Endothelial cell of umbilical vein (primary cell): ENCODE measurements at regions not wholly inside any gene's neighbourhood (a gene's known extent, or its start where the extent isn't known, plus 50 kb on each side); places are given as distances from the start of the nearest gene placed in this dataset.

Experiments used
- BruUV-seq: library from RNA; stranded (reverse); fragments of 400-500 nt; replicated peaks from 2 replicates; lab custom pipeline; 2021; lab: Mats Ljungman, UMichigan
- CTCF ChIA-PET: fragments of 300-600, 350-600 bp; sonication (Branson Sonifier 250); formaldehyde crosslinking; loops from one replicate; lab custom pipeline; 2021; ENCODE audit warnings: antibody characterized with exemption, inconsistent platforms; lab: Charles Lee
- POLR2A ChIA-PET: fragments of 300-600, 350-600 bp; sonication (Branson Sonifier 250); formaldehyde crosslinking; loops from one replicate; lab custom pipeline; 2021; ENCODE audit warnings: antibody characterized with exemption, inconsistent platforms; lab: Charles Lee
- DNase-seq: peaks from one replicate; pipeline ENCODE4 v3.0.0-alpha.2; 2011; ENCODE audit warnings: low read depth, low spot score
- FAIRE-seq: peaks from 2 replicates; lab custom pipeline; 2011; peaks lifted over from hg19 to GRCh38; lab: Jason Lieb, UNC
- H2AFZ ChIP-seq: 2 replicates; pipeline ENCODE4 v1.6.0; 2012; ENCODE audit warnings: low read depth, low read length, control low read depth, inconsistent platforms
- H3K27ac ChIP-seq: 2 replicates; pipeline ENCODE4 v1.5.1; 2011; ENCODE audit warnings: low read depth, mild to moderate bottlenecking, control low read depth, low read length, moderate library complexity; ENCODE audit not compliant: insufficient read depth
- H3K27me3 ChIP-seq, 2 experiments: 2 replicates each; pipeline versions ENCODE4 v1.6.0 to v1.6.1; 2011; ENCODE audit warnings: low read length in 2 of 2, mixed read lengths in 1 of 2; ENCODE audit not compliant: control insufficient read depth in 2 of 2, insufficient read depth in 2 of 2
- H3K36me3 ChIP-seq, 2 experiments: 2 replicates in 1 of 2; 3 replicates in 1 of 2; pipeline ENCODE4 v1.5.1; 2011; ENCODE audit warnings: low read length in 2 of 2, mild to moderate bottlenecking in 1 of 2, moderate library complexity in 1 of 2; ENCODE audit not compliant: control insufficient read depth in 2 of 2, insufficient read depth in 2 of 2; ENCODE audit errors: extremely low read depth in 1 of 2
- H3K4me1 ChIP-seq: 3 replicates; pipeline ENCODE4 v1.5.1; 2011; ENCODE audit warnings: mild to moderate bottlenecking, low read length; ENCODE audit not compliant: control insufficient read depth, insufficient read depth; ENCODE audit errors: extremely low read depth
- H3K4me2 ChIP-seq: 2 replicates; pipeline ENCODE4 v1.6.1; 2011; ENCODE audit warnings: low read length, control low read depth, mixed read lengths; ENCODE audit not compliant: insufficient read depth
- H3K4me3 ChIP-seq, 3 experiments: fragments of 200-600 bp in 1 of 3; sonication (generic), shearing (Covaris generic) in 1 of 3; replicated peaks in 1 of 3; 2 replicates each; pipeline ENCODE4 v1.5.1; 2011 to 2016; ENCODE audit warnings: control low read depth in 3 of 3, low read length in 3 of 3, mild to moderate bottlenecking in 2 of 3, inconsistent platforms in 1 of 3, low read depth in 1 of 3, moderate library complexity in 1 of 3; ENCODE audit not compliant: insufficient read depth in 1 of 3
- H3K79me2 ChIP-seq: 2 replicates; pipeline ENCODE4 v1.6.0; 2012; ENCODE audit warnings: low read length, inconsistent platforms; ENCODE audit not compliant: control insufficient read depth, insufficient read depth
- H3K9ac ChIP-seq: replicated peaks from 2 replicates; pipeline ENCODE3; 2011; ENCODE audit warnings: low read length, control low read depth; ENCODE audit not compliant: insufficient read depth; ENCODE audit errors: extremely low read depth
- H3K9me1 ChIP-seq: replicated peaks from 3 replicates; pipeline ENCODE4 v1.6.0; 2011; ENCODE audit warnings: mild to moderate bottlenecking, low read length; ENCODE audit not compliant: control insufficient read depth, insufficient read depth; ENCODE audit errors: extremely low read depth
- H3K9me3 ChIP-seq: replicated peaks from 2 replicates; pipeline ENCODE4 v1.5.1; 2012; ENCODE audit warnings: low read length, inconsistent platforms; ENCODE audit not compliant: control insufficient read depth, insufficient read depth
- H4K20me1 ChIP-seq: replicated peaks from 2 replicates; pipeline ENCODE3; 2011; ENCODE audit warnings: mild to moderate bottlenecking, low read length; ENCODE audit not compliant: control insufficient read depth, insufficient read depth; ENCODE audit errors: extremely low read depth
- EZH2 ChIP-seq: IDR thresholded peaks from 2 replicates; pipeline ENCODE4 v1.6.1; 2012; ENCODE audit warnings: borderline replicate concordance, low read depth, mild to moderate bottlenecking, moderate library complexity, low read length, inconsistent platforms; ENCODE audit not compliant: severe bottlenecking
- FOS ChIP-seq: IDR thresholded peaks from 2 replicates; pipeline ENCODE4 v1.6.1; 2011; ENCODE audit warnings: mild to moderate bottlenecking, low read length, moderate library complexity, borderline replicate concordance; ENCODE audit not compliant: insufficient read depth
- GATA2 ChIP-seq: IDR thresholded peaks from 2 replicates; pipeline ENCODE4 v1.7.0; 2011; ENCODE audit warnings: low read depth, mild to moderate bottlenecking, moderate library complexity, mixed read lengths, low read length; ENCODE audit not compliant: insufficient read length, insufficient read depth
- JUN ChIP-seq: IDR thresholded peaks from 2 replicates; pipeline ENCODE4 v1.6.1; 2011; ENCODE audit warnings: borderline replicate concordance, low read depth; ENCODE audit not compliant: insufficient read length, insufficient read depth
- MYC ChIP-seq: IDR thresholded peaks from one replicate; pipeline ENCODE4 v1.6.1; 2011; ENCODE audit warnings: mild to moderate bottlenecking, low read depth, low read length
- POLR2A ChIP-seq: IDR thresholded peaks from 2 replicates; pipeline ENCODE4 v1.6.1; 2012; ENCODE audit warnings: low read depth, mild to moderate bottlenecking, control low read depth, low read length
- POLR2AphosphoS5 ChIP-seq: IDR thresholded peaks from 2 replicates; pipeline ENCODE4 v1.6.1; 2012; ENCODE audit warnings: low read depth, mild to moderate bottlenecking, control low read depth, low read length, moderate library complexity; ENCODE audit not compliant: insufficient read depth
- dilution Hi-C: fragments of 300-500 bp; cut with MboI; formaldehyde crosslinking; loops from one replicate; pipeline ENCODE4 v1.15.0; 2019; ENCODE audit warnings: low sequenced_read_pairs; ENCODE audit not compliant: extremely low pct_ligation_motif_present
- intact Hi-C: fragments of 100-400 bp; cut with micrococcal nuclease; formaldehyde crosslinking; loops from one replicate; pipeline ENCODE4 v1.10.0; 2022
- TF ChIP-seq, protein P1 (sequence below), 2 donors: IDR thresholded peaks; 1 replicate in 1 of 2; 2 replicates in 1 of 2; pipeline ENCODE4 v1.5.1; 2011; ENCODE audit warnings: low read length in 2 of 2, mild to moderate bottlenecking in 2 of 2, moderate library complexity in 2 of 2, control low read depth in 1 of 2, inconsistent platforms in 1 of 2, low read depth in 1 of 2; ENCODE audit not compliant: insufficient read depth in 1 of 2; ENCODE audit errors: extremely low read depth in 1 of 2
- TF ChIP-seq, protein P2 (sequence below): IDR thresholded peaks from 2 replicates; pipeline ENCODE4 v1.6.1; 2011; ENCODE audit not compliant: insufficient read depth, insufficient read length

DNA sequence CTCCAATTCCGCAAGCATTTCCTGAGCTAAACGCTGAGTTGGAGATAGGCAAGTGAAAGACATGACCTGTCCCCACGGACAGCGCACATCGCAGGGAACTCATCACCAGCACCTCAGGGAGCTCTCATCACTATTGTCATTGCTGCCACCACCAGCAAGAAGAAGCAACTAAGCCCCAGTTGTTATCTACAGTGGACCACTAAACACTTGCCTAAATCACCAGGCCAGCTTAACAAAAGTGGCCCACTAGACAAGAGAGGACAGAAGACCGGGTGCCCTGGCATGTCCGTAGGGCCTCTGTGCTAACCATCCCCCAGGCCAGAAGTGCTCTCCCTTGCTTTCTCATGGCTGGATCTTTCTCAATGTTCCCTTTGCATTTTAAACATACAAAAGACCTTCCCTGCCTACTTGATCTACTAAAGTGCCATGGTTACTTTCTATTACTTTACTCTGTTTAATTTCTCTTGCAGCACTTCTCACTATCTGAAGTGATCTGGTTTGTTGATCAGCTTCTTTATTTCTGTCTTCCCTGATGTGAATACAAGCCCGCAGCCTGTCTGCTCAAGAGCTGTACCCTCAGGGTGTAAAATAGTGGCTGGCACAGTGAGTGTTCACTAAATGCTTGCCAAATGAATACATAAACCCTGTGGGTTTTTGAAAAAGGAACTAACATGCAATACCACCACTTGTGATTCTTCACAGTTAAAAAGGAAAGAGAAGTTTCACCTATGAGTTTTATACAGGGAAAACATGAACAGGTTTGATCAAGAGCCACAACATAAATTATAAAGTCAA lies 60.9 kb upstream of the RFLNA start:
- ChIA-PET POLR2A (interaction anchor here (0.8 kb wide), 1 partner anchor 11 kb away, joined by 3 read pairs; no protein-coding TSS in a partner anchor), CTCF (interaction anchor here (0.7 to 1.3 kb wide), 3 partner anchors 8 to 180 kb away, joined by 3 to 7 read pairs (median 3); no protein-coding TSS in a partner anchor)
- H2AFZ ChIP-seq = peak overlapping the region; percentile 78
- no peaks in the 10 kb centered on the region for H3K27me3 ChIP-seq
- intact Hi-C loops (no loop called here), dilution Hi-C loops (no loop called here)
- peak overlapping the region; percentile 99 for H3K27ac ChIP-seq
- no peak for FAIRE-seq
- peak overlapping the region; percentile 62 for H3K4me2 ChIP-seq
- H3K36me3 ChIP-seq = no peaks in the 10 kb centered on the region
- H4K20me1 ChIP-seq = no peaks in the 10 kb centered on the region
- TF ChIP-seq, protein P1, sequence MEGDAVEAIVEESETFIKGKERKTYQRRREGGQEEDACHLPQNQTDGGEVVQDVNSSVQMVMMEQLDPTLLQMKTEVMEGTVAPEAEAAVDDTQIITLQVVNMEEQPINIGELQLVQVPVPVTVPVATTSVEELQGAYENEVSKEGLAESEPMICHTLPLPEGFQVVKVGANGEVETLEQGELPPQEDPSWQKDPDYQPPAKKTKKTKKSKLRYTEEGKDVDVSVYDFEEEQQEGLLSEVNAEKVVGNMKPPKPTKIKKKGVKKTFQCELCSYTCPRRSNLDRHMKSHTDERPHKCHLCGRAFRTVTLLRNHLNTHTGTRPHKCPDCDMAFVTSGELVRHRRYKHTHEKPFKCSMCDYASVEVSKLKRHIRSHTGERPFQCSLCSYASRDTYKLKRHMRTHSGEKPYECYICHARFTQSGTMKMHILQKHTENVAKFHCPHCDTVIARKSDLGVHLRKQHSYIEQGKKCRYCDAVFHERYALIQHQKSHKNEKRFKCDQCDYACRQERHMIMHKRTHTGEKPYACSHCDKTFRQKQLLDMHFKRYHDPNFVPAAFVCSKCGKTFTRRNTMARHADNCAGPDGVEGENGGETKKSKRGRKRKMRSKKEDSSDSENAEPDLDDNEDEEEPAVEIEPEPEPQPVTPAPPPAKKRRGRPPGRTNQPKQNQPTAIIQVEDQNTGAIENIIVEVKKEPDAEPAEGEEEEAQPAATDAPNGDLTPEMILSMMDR (IDR thresholded peaks at IDR 0.05; ENCODE audit: extremely low read depth in 1 of 2, insufficient read depth in 1 of 2, low read depth in 1 of 2, low read length in 2 of 2) = no peak
- TF ChIP-seq POLR2AphosphoS5 = no peak
- TF ChIP-seq JUN = no peak
- no peak for TF ChIP-seq GATA2
- no peak for TF ChIP-seq POLR2A
- no peak for TF ChIP-seq FOS
- TF ChIP-seq MYC = no peak
- TF ChIP-seq, protein P2, sequence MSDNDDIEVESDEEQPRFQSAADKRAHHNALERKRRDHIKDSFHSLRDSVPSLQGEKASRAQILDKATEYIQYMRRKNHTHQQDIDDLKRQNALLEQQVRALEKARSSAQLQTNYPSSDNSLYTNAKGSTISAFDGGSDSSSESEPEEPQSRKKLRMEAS = no peak
- TF ChIP-seq EZH2 = no peak
- no peak overlapping the region for H3K4me3 ChIP-seq
- no peaks in the 10 kb centered on the region for H3K9me3 ChIP-seq
- peak overlapping the region; percentile 79 for H3K9ac ChIP-seq
- BruUV-seq = TSS peak; percentile 98
- peaks cover 48% of the 10 kb centered on the region for H3K4me1 ChIP-seq
- peak; percentile 6 for DNase-seq
- no peaks in the 10 kb centered on the region for H3K79me2 ChIP-seq
- H3K9me1 ChIP-seq = no peaks in the 10 kb centered on the region
